IMR-90 (cell line): ENCODE measurements at regions not wholly inside any gene's neighbourhood (a gene's known extent, or its start where the extent isn't known, plus 50 kb on each side); places are given as distances from the start of the nearest gene placed in this dataset.

ENCODE experiments used
- ATAC-seq: fragments of 200-7000 bp; cut with Tn5 transposase; 2 replicates; pipeline ENCODE4 v1.9.1; 2020; ENCODE audit warnings: low read depth, mild to moderate bottlenecking, moderate library complexity
- BruUV-seq: library from RNA; stranded (reverse); fragments of 400-500 nt; replicated peaks from 2 replicates; lab custom pipeline; 2021; lab: Mats Ljungman, UMichigan
- CTCF ChIA-PET: fragments of 300-600 bp; formaldehyde crosslinking; extraction: SDS; loops from one replicate; lab custom pipeline; 2021; ENCODE audit warnings: antibody characterized with exemption; lab: Yijun Ruan, JAX
- POLR2A ChIA-PET: fragments of 300-600 bp; sonication (Branson Sonifier 250); formaldehyde crosslinking; loops from one replicate; lab custom pipeline; 2022; ENCODE audit warnings: antibody characterized with exemption; ENCODE audit not compliant: unreplicated experiment; lab: Charles Lee
- DNase-seq: peaks from one replicate; pipeline ENCODE4 v3.0.0; 2013
- H2AFZ ChIP-seq: replicated peaks from 2 replicates; pipeline ENCODE3; 2013; ENCODE audit warnings: low read length, mild to moderate bottlenecking; ENCODE audit not compliant: poor library complexity
- H2AK5ac ChIP-seq: 2 replicates; pipeline ENCODE4 v1.6.1; 2013; ENCODE audit warnings: low read depth, low read length, inconsistent platforms
- H2AK9ac ChIP-seq: replicated peaks from 2 replicates; pipeline ENCODE3; 2013; ENCODE audit warnings: mild to moderate bottlenecking, low read depth, low read length, moderate library complexity; ENCODE audit not compliant: poor library complexity
- H2BK120ac ChIP-seq: 2 replicates; pipeline ENCODE4 v1.6.1; 2013; ENCODE audit warnings: low read depth, low read length, inconsistent platforms
- H2BK15ac ChIP-seq: 3 replicates; pipeline ENCODE4 v1.6.1; 2013; ENCODE audit warnings: low read depth, low read length, inconsistent platforms
- H2BK20ac ChIP-seq: 2 replicates; pipeline ENCODE4 v1.6.1; 2013; ENCODE audit warnings: low read depth, mild to moderate bottlenecking, inconsistent platforms, low read length, moderate library complexity
- H2BK5ac ChIP-seq: 2 replicates; pipeline ENCODE4 v1.6.1; 2013; ENCODE audit warnings: mild to moderate bottlenecking, low read depth, low read length, inconsistent platforms; ENCODE audit not compliant: poor library complexity, severe bottlenecking
- H3K14ac ChIP-seq: replicated peaks from 2 replicates; pipeline ENCODE4 v1.6.1; 2013; ENCODE audit warnings: low read depth, low read length, inconsistent platforms
- H3K18ac ChIP-seq: 2 replicates; pipeline ENCODE4 v1.6.1; 2013; ENCODE audit warnings: low read depth, low read length, control low read depth
- H3K23ac ChIP-seq: 2 replicates; pipeline ENCODE4 v1.6.1; 2013; ENCODE audit warnings: low read depth, low read length, inconsistent platforms
- H3K27ac ChIP-seq: 2 replicates; pipeline ENCODE4 v1.5.1; 2013; ENCODE audit warnings: mild to moderate bottlenecking, control low read depth, low read length; ENCODE audit not compliant: insufficient read depth
- H3K27me3 ChIP-seq: 2 replicates; pipeline ENCODE4 v1.6.1; 2013; ENCODE audit warnings: low read length; ENCODE audit not compliant: control insufficient read depth, insufficient read depth
- H3K36me3 ChIP-seq: 2 replicates; pipeline ENCODE4 v1.6.1; 2013; ENCODE audit warnings: low read length, mixed read lengths; ENCODE audit not compliant: control insufficient read depth, insufficient read depth
- H3K4ac ChIP-seq: 2 replicates; pipeline ENCODE4 v1.6.1; 2013; ENCODE audit warnings: low read depth, low read length, inconsistent platforms
- H3K4me1 ChIP-seq: 2 replicates; pipeline ENCODE4 v1.6.1; 2013; ENCODE audit warnings: low read length, mixed read lengths; ENCODE audit not compliant: control insufficient read depth, insufficient read depth
- H3K4me2 ChIP-seq: 2 replicates; pipeline ENCODE4 v1.6.1; 2013; ENCODE audit warnings: low read depth, mild to moderate bottlenecking, control low read depth, low read length, moderate library complexity
- H3K4me3 ChIP-seq: 2 replicates; pipeline ENCODE4 v1.5.1; 2013; ENCODE audit warnings: low read depth, mild to moderate bottlenecking, control low read depth, low read length, moderate library complexity; ENCODE audit not compliant: insufficient read depth
- H3K56ac ChIP-seq: 2 replicates; pipeline ENCODE4 v1.6.1; 2013; ENCODE audit warnings: low read length, inconsistent platforms; ENCODE audit not compliant: insufficient read depth; ENCODE audit errors: extremely low read depth
- H3K79me1 ChIP-seq, 2 experiments: 2 replicates each; pipeline ENCODE4 v1.6.1; 2013; ENCODE audit warnings: low read length in 2 of 2, inconsistent platforms in 1 of 2, low read depth in 1 of 2
- H3K9ac ChIP-seq: 2 replicates; pipeline ENCODE4 v1.6.1; 2013; ENCODE audit warnings: low read depth, low read length, control low read depth
- H3K9me1 ChIP-seq: 2 replicates; pipeline ENCODE4 v1.6.1; 2013; ENCODE audit warnings: low read length, inconsistent platforms; ENCODE audit not compliant: insufficient read depth
- H3K9me3 ChIP-seq: 2 replicates; pipeline ENCODE4 v1.6.1; 2013; ENCODE audit warnings: low read length; ENCODE audit not compliant: control insufficient read depth, insufficient read depth
- H4K20me1 ChIP-seq: 2 replicates; pipeline ENCODE4 v1.6.1; 2013; ENCODE audit warnings: low read length, inconsistent platforms; ENCODE audit not compliant: insufficient read depth
- H4K5ac ChIP-seq: 2 replicates; pipeline ENCODE4 v1.6.1; 2013; ENCODE audit warnings: mild to moderate bottlenecking, low read depth, low read length, control low read depth
- H4K8ac ChIP-seq, 2 experiments: 2 replicates each; pipeline ENCODE4 v1.6.1; 2013; ENCODE audit warnings: low read depth in 2 of 2, low read length in 2 of 2, control low read depth in 1 of 2, inconsistent platforms in 1 of 2
- H4K91ac ChIP-seq: 2 replicates; pipeline ENCODE4 v1.6.1; 2013; ENCODE audit warnings: low read depth, low read length, inconsistent platforms; ENCODE audit not compliant: insufficient read depth
- FOS ChIP-seq: fragments of 150-350 bp; IDR thresholded peaks from 2 replicates; pipeline ENCODE4 v1.6.1; 2016; ENCODE audit warnings: low read depth, low read length
- MXI1 ChIP-seq: IDR thresholded peaks from 2 replicates; pipeline ENCODE4 v1.6.1; 2012; ENCODE audit warnings: low read depth, mild to moderate bottlenecking, low read length, moderate library complexity, borderline replicate concordance
- whole genome bisulfite sequencing, 2 experiments: methylation state at CpG; one replicate each; pipeline versions ENCODE4 v1.1.5 to v1.1.7; 2013; ENCODE audit warnings: missing lambda C conversion rate in 2 of 2; ENCODE audit not compliant: insufficient read length in 1 of 2; ENCODE audit errors: extremely low coverage in 2 of 2; 5-methylcytosine and 5-hydroxymethylcytosine counted together
- dilution Hi-C: fragments of 300-500 bp; cut with HindIII; formaldehyde crosslinking; loops from one replicate; pipeline ENCODE4 v1.14.3; 2018; ENCODE audit warnings: low sequenced_read_pairs; ENCODE audit not compliant: unreplicated experiment
- in situ Hi-C: fragments of 300-500 bp; cut with MboI; formaldehyde crosslinking; loops from 3 replicates; pipeline ENCODE4 v1.14.3; 2019; ENCODE audit warnings: low sequenced_read_pairs, inconsistent platforms, mixed read lengths
- intact Hi-C: fragments of 100-400 bp; cut with micrococcal nuclease; formaldehyde crosslinking; loops from 2 replicates; pipeline ENCODE4 v1.10.0; 2022

GRCh38 chr9:87310827-87311523 lies 186.7 kb upstream of the DAPK1 start:
- H2BK15ac ChIP-seq = no peak overlapping the region
- no peak overlapping the region for H3K18ac ChIP-seq
- H3K79me1 ChIP-seq = no peaks in the 10 kb centered on the region
- no peaks in the 10 kb centered on the region for H4K20me1 ChIP-seq
- H4K91ac ChIP-seq = no peak overlapping the region
- no peak overlapping the region for H4K8ac ChIP-seq
- peaks cover 3% of the 10 kb centered on the region for H3K9me3 ChIP-seq
- intact Hi-C loops = no loop called here
- H2AFZ ChIP-seq = no peak overlapping the region
- H2BK120ac ChIP-seq = no peak overlapping the region
- H3K4me2 ChIP-seq = no peak overlapping the region
- TF ChIP-seq MXI1 = no peak
- no peak for TF ChIP-seq FOS
- no TSS peak for BruUV-seq
- no peaks in the 10 kb centered on the region for H3K36me3 ChIP-seq
- no peak overlapping the region for H2AK9ac ChIP-seq
- no peak overlapping the region for H3K4me3 ChIP-seq
- DNase-seq (no peak), ATAC-seq (no peak)
- CTCF ChIA-PET = no interaction called here
- H3K27me3 ChIP-seq = no peaks in the 10 kb centered on the region
- H3K14ac ChIP-seq = no peak overlapping the region
- in situ Hi-C loops = no loop called here
- no CpG with 5 or more reads among the region's 4 CpGs for WGBS, 2 experiments
- POLR2A ChIA-PET = no interaction called here
- no peak overlapping the region for H2BK20ac ChIP-seq
- H3K4me1 ChIP-seq = peaks cover 3% of the 10 kb centered on the region; the same call in 1 of the 2 replicates
- H3K23ac ChIP-seq = no peak overlapping the region
- no peaks in the 10 kb centered on the region for H3K9me1 ChIP-seq
- dilution Hi-C loops = no loop called here
- H3K27ac ChIP-seq = no peak overlapping the region
- no peak overlapping the region for H3K4ac ChIP-seq
- H3K9ac ChIP-seq = no peak overlapping the region
- H2AK5ac ChIP-seq = no peak overlapping the region
- no peak overlapping the region for H3K56ac ChIP-seq
- H4K5ac ChIP-seq = no peak overlapping the region
- no peak overlapping the region for H2BK5ac ChIP-seq
